ENCODE measurements at regions not wholly inside any gene's neighbourhood (a gene's known extent, or its start where the extent isn't known, plus 50 kb on each side); places are given as distances from the start of the nearest gene placed in this dataset.

DNA sequence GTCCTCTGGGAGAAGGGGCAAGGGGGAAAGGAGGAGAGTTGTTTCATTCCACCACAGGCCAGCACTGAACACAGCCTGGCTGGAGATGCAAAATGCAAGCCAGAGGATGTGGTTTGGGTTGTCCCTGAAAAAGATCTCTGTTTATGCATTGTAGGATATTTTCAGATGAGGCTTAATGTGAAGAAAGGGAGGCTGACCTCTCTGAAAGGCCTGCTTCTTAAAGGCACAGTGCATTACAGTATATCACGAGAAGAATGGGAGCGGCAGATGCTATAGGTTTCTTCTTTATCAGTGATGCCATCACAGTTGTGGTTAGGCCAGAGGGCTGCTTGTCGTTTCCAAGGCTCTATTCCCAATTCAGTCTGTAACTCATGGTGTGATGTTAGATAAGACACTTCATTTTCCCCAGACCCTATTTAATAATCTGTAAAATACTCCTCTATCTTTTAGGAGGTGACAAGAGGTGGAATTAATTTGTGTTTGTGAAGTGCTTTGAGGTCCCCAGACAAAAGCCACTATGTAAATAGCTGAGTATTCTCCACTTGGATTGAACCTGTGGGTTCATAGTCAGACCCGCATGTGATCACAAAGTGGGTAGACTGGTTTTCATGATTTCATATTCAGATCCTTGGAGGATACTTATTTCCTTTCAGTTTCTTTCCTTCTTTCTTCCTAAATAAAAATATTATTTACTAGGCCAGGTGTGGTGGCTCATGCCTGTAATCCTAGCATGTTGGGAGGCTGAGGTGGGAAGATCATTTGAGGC, 76.5 kb upstream of the WDR26 start:
- peaks cover 7 to 9% (median 8%) of the 10 kb centered on the region in 3 donors for H3K4me1 Mint-ChIP-seq
- no peak for DNase-seq
- H3K27me3 Mint-ChIP-seq, result no peaks in the 10 kb centered on the region
- no peaks in the 10 kb centered on the region for H3K9me3 Mint-ChIP-seq
- no peak overlapping the region for H3K4me3 Mint-ChIP-seq
- peak overlapping the region in 1 of 6 donors; percentile 42 for H3K27ac Mint-ChIP-seq
- ATAC-seq (ENCODE audit: low read depth in 2 of 2), result no peak
- H3K36me3 Mint-ChIP-seq, result no peaks in the 10 kb centered on the region

DNA sequence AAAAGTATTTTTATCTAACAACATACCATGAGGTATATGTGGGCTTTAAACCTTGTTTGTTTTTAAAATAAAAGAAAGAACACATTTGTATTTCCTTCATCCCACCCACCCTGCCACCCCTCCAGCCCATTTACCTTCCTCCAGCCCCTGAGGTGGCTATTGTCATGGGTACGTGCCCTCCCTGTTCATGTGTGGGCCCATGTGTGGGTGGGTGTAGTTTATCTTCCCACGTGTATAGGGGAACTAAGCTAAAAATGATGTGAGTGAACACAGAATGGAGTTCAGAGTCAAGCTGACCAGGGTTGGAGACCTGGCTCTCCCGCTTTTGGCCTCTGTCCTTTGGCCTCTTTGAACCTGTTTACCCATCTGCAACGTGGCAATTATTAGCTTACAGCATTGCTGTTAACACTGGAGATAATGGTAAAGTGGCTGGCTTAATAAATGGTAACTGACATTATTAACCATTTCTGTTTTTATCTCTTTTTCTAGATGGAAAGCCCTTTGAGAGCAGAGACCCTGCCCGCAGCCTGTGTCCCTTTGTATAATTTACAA, 78.1 kb upstream of the WDR26 start:
- no peaks in the 10 kb centered on the region for H3K27me3 Mint-ChIP-seq
- H3K4me1 Mint-ChIP-seq, result peaks cover 7 to 9% (median 8%) of the 10 kb centered on the region in 3 donors
- no peaks in the 10 kb centered on the region for H3K9me3 Mint-ChIP-seq
- H3K4me3 Mint-ChIP-seq, result no peak overlapping the region
- ATAC-seq (ENCODE audit: low read depth in 2 of 2) (no peak), DNase-seq (no peak)
- no peak overlapping the region for H3K27ac Mint-ChIP-seq
- no peaks in the 10 kb centered on the region for H3K36me3 Mint-ChIP-seq

DNA sequence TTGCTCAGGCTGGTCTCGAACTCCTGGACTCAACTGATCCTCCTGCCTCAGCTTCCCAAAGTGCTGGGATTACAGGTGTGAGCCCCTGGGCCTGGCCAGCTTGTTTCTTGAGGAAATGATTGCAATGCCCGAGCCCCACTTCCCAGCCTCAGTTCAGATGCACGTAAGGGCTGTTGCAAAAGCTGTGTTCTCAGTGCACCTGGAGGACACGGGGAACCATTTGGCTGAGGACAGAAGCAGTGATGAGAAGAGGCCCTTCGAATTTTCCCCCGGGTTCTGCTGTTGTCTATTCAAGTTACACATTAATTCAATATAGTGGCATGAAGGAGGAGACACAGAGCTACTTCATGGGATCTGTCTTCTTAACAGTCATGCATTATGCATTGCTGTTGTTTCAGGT, 78.8 kb upstream of the WDR26 start:
- Mint-ChIP-seq H3K4me3 (peak overlapping the region in 1 of 8 donors; percentile 33), H3K27me3 (no peaks in the 10 kb centered on the region)
- no peak for ATAC-seq (ENCODE audit: low read depth in 2 of 2)

DNA sequence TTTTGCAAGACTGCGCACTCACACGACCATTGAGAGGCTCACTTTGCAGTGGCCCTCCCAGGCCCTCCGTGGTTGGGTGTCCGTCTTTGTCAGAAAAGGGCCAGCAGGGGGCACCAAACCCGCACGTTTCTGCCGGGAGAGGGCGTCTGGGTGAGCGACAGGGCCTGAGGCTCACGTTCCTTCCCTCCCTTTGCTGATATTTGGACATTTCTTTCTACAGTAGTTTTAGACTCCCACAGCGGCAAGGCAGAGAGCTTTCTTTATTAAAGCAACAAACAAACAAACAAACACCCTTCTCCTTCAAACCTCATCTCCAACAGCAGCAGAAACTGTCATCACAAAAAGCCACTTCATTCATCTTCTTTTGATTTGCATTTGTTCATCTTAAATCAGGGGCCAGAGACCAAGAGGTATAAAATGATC, 79.2 kb upstream of the WDR26 start:
- peaks cover 7 to 9% (median 8%) of the 10 kb centered on the region in 3 donors for H3K4me1 Mint-ChIP-seq
- no peak overlapping the region for H3K27ac Mint-ChIP-seq
- no peaks in the 10 kb centered on the region for H3K27me3 Mint-ChIP-seq
- peak; percentile 70 to 79 for ATAC-seq (ENCODE audit: low read depth in 2 of 2)
- peak; percentile 58 for DNase-seq
- no peak overlapping the region for H3K4me3 Mint-ChIP-seq
- H3K36me3 Mint-ChIP-seq, result no peaks in the 10 kb centered on the region
- H3K9me3 Mint-ChIP-seq, result no peaks in the 10 kb centered on the region

More for the DNA sequence above, 78.8 kb upstream of the WDR26 start:
- no peaks in the 10 kb centered on the region for H3K36me3 Mint-ChIP-seq
- DNase-seq, result no peak
- no peak overlapping the region for H3K27ac Mint-ChIP-seq
- peaks cover 7 to 9% (median 8%) of the 10 kb centered on the region in 3 donors for H3K4me1 Mint-ChIP-seq
- no peaks in the 10 kb centered on the region for H3K9me3 Mint-ChIP-seq

DNA sequence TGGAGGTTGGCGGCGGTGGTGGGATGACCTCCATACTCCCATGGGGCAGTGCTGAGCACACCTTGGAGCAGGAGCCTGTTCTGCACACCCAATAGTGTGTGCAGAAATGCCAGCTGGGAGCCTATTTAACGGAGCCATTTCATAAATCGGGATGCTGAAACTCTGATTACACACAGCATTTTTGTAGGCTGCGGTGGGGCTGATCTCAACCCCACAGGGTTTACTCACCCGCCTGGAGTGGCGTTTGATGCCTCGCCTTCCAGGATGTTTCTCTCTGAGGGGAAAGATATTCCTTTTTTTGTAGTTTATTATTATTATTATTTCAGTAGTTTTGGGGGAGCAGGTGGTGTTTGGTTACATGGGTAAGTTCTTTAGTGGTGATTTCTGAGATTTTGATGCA, 82.6 kb upstream of the WDR26 start:
- H3K4me3 Mint-ChIP-seq, result no peak overlapping the region
- H3K27ac Mint-ChIP-seq, result no peak overlapping the region
- peaks cover 0 to 5% (median 0%) of the 10 kb centered on the region in 3 donors for H3K27me3 Mint-ChIP-seq
- peaks cover 7 to 9% (median 8%) of the 10 kb centered on the region in 3 donors for H3K4me1 Mint-ChIP-seq
- peaks cover 0 to 3% (median 0%) of the 10 kb centered on the region in 7 donors for H3K9me3 Mint-ChIP-seq
- DNase-seq (no peak), ATAC-seq (ENCODE audit: low read depth in 2 of 2) (no peak)
- no peaks in the 10 kb centered on the region for H3K36me3 Mint-ChIP-seq

DNA sequence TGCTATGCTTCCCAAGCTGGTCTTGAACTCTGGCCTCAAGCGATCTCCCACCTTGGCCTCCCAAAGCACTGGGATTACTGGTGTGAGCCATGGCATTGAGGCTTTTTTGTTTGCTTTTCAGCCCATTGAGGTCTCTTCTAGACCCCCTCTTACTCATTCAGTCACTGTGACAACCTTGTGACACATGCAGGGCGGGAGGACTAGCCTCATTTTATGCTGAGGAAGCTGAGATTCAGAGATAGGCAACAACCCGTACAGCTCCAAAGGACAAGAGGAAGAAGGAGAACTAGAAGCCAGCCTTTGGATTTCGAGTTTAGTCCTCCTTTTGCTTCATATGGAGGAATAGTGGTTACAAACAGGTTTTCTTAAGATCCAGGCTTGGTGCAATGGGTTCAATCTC, 83.9 kb upstream of the WDR26 start:
- Mint-ChIP-seq H3K4me3 (no peak overlapping the region), H3K27me3 (peaks cover 0 to 5% (median 0%) of the 10 kb centered on the region in 3 donors), H3K4me1 (peaks cover 6 to 7% (median 6%) of the 10 kb centered on the region in 3 donors), H3K9me3 (peaks cover 0 to 3% (median 0%) of the 10 kb centered on the region in 7 donors), H3K27ac (no peak overlapping the region), H3K36me3 (no peaks in the 10 kb centered on the region)
- no peak for ATAC-seq (ENCODE audit: low read depth in 2 of 2)
- no peak for DNase-seq

DNA sequence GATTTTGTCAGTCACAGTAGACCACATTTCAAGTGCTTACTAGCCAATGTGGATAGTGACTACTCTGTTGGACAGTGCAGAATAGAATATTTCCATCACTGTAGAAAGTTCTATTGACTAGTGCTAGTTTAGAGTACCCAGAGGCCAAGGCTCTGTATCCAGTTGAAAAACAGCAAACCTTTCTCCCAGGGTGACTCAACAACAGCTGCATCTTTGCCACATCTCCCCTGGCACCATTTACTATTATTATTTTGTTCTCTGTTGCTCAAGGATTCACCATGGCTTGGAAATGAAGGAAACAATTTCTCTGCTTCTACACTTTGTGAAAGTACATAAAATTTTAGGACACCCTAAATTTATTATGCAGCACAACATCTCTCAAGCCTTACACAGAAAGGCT, 85.3 kb upstream of the WDR26 start:
- ATAC-seq (ENCODE audit: low read depth in 2 of 2) (no peak), DNase-seq (no peak)
- Mint-ChIP-seq H3K4me3 (no peak overlapping the region), H3K27me3 (peaks cover 0 to 5% (median 0%) of the 10 kb centered on the region in 3 donors), H3K27ac (no peak overlapping the region), H3K36me3 (no peaks in the 10 kb centered on the region), H3K4me1 (no peaks in the 10 kb centered on the region), H3K9me3 (peaks cover 0 to 3% (median 0%) of the 10 kb centered on the region in 7 donors)

DNA sequence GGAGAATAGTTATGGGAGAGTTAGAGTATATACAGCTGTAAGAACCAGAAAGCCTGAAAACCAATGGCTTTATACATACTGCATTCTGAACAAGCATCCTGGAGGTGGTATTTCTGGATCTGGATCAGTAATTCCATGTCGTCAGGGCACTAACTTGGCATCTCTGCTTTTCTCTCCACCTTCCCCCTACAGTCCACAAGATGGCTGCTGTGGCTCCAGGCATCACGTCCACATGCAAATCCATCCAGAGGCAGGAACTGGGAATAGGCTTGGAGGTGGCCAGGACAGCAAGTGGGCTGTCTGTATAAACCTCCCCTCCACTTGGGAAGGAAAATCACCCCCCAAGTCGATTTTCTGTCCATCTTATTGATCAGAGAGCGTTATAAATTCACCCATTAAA, 86.2 kb upstream of the WDR26 start:
- ATAC-seq (ENCODE audit: low read depth in 2 of 2), result no peak
- Mint-ChIP-seq H3K4me1 (no peaks in the 10 kb centered on the region), H3K9me3 (peaks cover 0 to 3% (median 0%) of the 10 kb centered on the region in 7 donors), H3K27ac (no peak overlapping the region), H3K27me3 (peaks cover 0 to 5% (median 0%) of the 10 kb centered on the region in 3 donors), H3K4me3 (no peak overlapping the region), H3K36me3 (no peaks in the 10 kb centered on the region)
- no peak for DNase-seq

DNA sequence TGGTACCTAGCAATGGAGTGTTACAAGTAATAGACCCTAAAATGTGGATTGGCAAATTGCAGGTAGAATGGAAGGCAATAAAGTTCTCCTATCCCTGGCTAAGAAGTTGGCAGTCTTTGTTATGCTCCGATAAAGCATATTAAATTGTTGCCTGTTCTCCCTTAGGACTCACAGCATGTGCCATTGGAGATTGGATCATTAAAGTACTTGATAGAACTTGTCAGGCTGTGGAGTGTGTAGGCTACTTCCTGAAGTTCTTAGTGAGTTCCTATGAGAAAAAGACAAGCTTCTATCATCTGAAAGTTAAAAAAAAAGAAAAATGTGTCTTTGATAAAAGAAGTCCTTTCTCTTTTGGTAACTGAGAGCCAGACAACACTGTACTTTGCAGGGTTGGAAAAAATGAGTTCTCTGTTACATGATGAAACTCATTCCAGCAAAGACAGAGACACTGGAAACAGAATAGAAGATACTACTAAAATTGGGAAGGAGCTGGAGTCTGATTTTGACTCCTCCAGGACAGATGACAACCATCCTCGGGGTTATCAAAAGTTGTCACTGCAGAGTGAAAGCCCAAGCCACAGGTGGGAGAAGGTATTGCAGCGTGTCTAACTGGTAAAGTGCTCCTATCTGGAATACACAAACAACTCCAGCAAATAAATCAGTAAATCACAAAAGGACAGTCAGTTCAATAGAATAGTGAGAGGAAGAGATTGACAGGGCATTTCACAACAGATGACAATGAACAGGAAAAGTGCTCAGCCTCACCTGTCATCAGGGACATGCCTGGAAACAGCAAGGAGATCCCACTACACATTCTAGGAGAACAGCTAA, 87.5 kb upstream of the WDR26 start:
- no peak for ATAC-seq (ENCODE audit: low read depth in 2 of 2)
- no peak overlapping the region for H3K27ac Mint-ChIP-seq

DNA sequence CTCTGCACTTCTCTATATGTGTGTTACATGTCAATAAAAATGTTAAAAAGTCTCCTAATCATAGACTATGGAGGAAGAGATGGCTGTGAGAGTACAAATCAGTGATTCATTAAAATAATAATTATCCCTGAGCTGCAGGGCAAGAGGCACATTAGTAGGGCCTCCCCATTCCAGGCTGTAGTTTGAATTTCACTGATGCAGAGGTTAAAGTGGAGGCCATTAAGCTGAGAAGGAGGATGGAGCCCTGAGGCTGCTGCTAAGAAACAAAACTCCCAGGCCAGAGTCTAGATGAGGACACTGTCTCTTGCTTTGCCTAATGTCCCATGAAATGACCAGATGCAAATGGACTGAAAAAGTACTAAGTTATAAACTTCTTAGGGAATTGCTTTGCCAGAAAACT, 89.1 kb upstream of the WDR26 start:
- H3K27me3 Mint-ChIP-seq, result peaks cover 0 to 5% (median 0%) of the 10 kb centered on the region in 3 donors
- ATAC-seq (ENCODE audit: low read depth in 2 of 2), result no peak
- H3K27ac Mint-ChIP-seq, result peak overlapping the region in 1 of 6 donors; percentile 67
- no peaks in the 10 kb centered on the region for H3K36me3 Mint-ChIP-seq
- no peak for DNase-seq
- H3K9me3 Mint-ChIP-seq, result peaks cover 0 to 3% (median 0%) of the 10 kb centered on the region in 7 donors
- H3K4me1 Mint-ChIP-seq, result no peaks in the 10 kb centered on the region
- no peak overlapping the region for H3K4me3 Mint-ChIP-seq

More for the DNA sequence above, 87.5 kb upstream of the WDR26 start:
- peaks cover 0 to 5% (median 0%) of the 10 kb centered on the region in 3 donors for H3K27me3 Mint-ChIP-seq
- H3K9me3 Mint-ChIP-seq, result peaks cover 0 to 3% (median 0%) of the 10 kb centered on the region in 7 donors
- no peaks in the 10 kb centered on the region for H3K4me1 Mint-ChIP-seq
- H3K36me3 Mint-ChIP-seq, result no peaks in the 10 kb centered on the region
- H3K4me3 Mint-ChIP-seq, result no peak overlapping the region
- no peak for DNase-seq

DNA sequence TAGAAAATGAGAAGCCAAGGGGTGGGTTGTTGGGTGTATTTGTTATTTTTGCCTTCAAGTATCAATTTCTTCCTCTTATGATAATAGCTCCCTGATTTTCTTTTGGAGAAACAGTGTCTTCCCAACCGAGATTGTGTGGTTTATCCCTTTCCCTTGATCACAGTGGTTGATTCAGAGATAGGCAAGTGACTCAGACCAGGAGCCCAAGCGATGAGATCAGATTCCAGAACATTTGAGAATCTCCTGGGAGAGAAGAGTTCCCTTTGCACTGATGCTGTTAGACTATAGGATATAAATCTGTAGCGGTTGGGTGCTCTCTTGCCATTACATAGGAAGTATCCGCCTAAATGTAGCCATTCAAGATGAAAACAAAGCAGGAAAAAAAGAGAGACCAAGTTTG, 90.1 kb upstream of the WDR26 start:
- no peak overlapping the region for H3K27ac Mint-ChIP-seq
- no peak overlapping the region for H3K4me3 Mint-ChIP-seq
- ATAC-seq (ENCODE audit: low read depth in 2 of 2), result no peak
- DNase-seq, result no peak
- H3K36me3 Mint-ChIP-seq, result no peaks in the 10 kb centered on the region
- H3K9me3 Mint-ChIP-seq, result peaks cover 0 to 3% (median 0%) of the 10 kb centered on the region in 7 donors
- H3K27me3 Mint-ChIP-seq, result peaks cover 0 to 5% (median 0%) of the 10 kb centered on the region in 3 donors
- no peaks in the 10 kb centered on the region for H3K4me1 Mint-ChIP-seq

DNA sequence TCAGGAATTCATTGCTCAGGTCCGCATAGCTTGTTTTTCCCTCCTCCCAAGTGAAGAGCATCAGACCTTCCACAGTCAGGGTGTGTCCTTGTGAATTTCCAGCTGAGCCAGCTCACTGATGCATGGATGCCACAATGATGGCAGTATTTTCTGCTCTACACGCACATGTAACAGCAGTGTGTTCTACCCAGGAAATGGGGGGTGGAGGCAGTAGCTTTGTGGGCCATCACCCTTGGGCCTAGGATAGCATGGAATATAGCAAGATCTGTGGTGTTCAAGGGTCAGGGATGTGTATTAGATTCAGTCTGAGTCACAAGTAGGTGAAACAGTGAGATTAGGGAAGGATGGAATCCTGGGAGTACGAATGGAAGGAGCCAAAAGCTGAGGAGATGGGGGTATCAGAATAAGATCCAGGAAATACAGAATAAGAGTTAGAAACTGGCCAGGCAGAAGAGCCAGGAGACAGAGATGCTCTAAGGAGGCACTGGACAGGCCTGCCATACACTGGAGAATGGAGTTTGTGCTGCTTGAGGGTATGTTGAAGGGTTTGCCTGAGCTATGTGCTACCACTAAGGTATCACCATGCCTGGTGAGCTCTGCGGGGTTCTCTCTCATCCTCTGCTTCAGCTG, 90.6 kb upstream of the CNIH3 start:
- no peak for ATAC-seq (ENCODE audit: low read depth in 2 of 2)
- DNase-seq, result no peak
- peaks cover 0 to 5% (median 0%) of the 10 kb centered on the region in 3 donors for H3K27me3 Mint-ChIP-seq
- H3K4me1 Mint-ChIP-seq, result no peaks in the 10 kb centered on the region
- no peak overlapping the region for H3K4me3 Mint-ChIP-seq
- no peaks in the 10 kb centered on the region for H3K36me3 Mint-ChIP-seq
- peaks cover 0 to 3% (median 0%) of the 10 kb centered on the region in 7 donors for H3K9me3 Mint-ChIP-seq
- H3K27ac Mint-ChIP-seq, result no peak overlapping the region

DNA sequence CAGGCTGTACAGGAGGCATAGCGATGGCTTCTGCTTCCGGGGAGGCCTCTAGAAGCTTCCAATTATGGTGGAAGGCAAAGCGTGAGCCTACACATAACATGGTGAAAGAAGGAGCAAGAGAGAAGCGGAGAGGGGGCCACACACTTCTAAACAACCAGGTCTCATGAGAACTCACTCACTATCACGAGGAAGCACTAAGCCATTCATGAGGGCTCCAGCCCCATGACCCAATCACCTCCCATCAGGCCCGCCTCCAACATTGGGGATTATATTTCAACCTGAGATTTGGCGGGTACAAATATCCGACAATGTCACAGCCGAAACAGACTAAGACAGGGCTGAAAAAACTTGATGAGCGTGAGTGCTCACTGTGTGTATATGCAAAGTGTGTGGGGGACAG, 89.3 kb upstream of the CNIH3 start:
- peaks cover 0 to 9% (median 8%) of the 10 kb centered on the region in 3 donors for H3K27me3 Mint-ChIP-seq
- H3K4me3 Mint-ChIP-seq, result no peak overlapping the region
- H3K9me3 Mint-ChIP-seq, result no peaks in the 10 kb centered on the region
- H3K27ac Mint-ChIP-seq, result peak overlapping the region in 1 of 6 donors; percentile 22
- ATAC-seq (ENCODE audit: low read depth in 2 of 2) (no peak), DNase-seq (no peak)
- no peaks in the 10 kb centered on the region for H3K36me3 Mint-ChIP-seq
- H3K4me1 Mint-ChIP-seq, result no peaks in the 10 kb centered on the region

All from naive B cell (primary cell).